OCI-LY1 (cell line): ENCODE measurements at regions not wholly inside any gene's neighbourhood (a gene's known extent, or its start where the extent isn't known, plus 50 kb on each side); places are given as distances from the start of the nearest gene placed in this dataset.

ENCODE experiments used
- H2AFZ ChIP-seq: fragments of 200-600 bp; sonication (generic), shearing (Covaris generic); 2 replicates; pipeline ENCODE4 v1.6.0; 2014; ENCODE audit warnings: antibody characterized with exemption, mild to moderate bottlenecking, low read length
- H3F3A ChIP-seq: fragments of 200-600 bp; sonication (generic), shearing (Covaris generic); 2 replicates; pipeline ENCODE4 v1.6.0; 2014; ENCODE audit warnings: mild to moderate bottlenecking, antibody characterized with exemption, low read length, moderate library complexity; ENCODE audit not compliant: insufficient read depth
- H3K27ac ChIP-seq: fragments of 200-600 bp; sonication (generic); 2 replicates; pipeline ENCODE4 v1.5.1; 2014; ENCODE audit warnings: low read length, mixed run types, mild to moderate bottlenecking, low read depth; ENCODE audit not compliant: poor library complexity, severe bottlenecking
- H3K27me3 ChIP-seq: fragments of 200-600 bp; sonication (generic); 2 replicates; pipeline ENCODE4 v1.6.0; 2014; ENCODE audit warnings: antibody characterized with exemption, mild to moderate bottlenecking, low read length, moderate library complexity; ENCODE audit not compliant: insufficient read depth
- H3K36me3 ChIP-seq: fragments of 200-600 bp; sonication (generic); 2 replicates; pipeline ENCODE4 v1.6.1; 2014; ENCODE audit warnings: mild to moderate bottlenecking, antibody characterized with exemption, low read length, moderate library complexity, mixed read lengths; ENCODE audit not compliant: insufficient read depth
- H3K4me1 ChIP-seq: fragments of 200-600 bp; sonication (generic); 2 replicates; pipeline ENCODE4 v1.5.1; 2014; ENCODE audit warnings: mild to moderate bottlenecking, low read length, moderate library complexity; ENCODE audit not compliant: insufficient read depth, severe bottlenecking
- H3K4me2 ChIP-seq: fragments of 200-600 bp; sonication (generic), shearing (Covaris generic); 2 replicates; pipeline ENCODE4 v1.6.1; 2014; ENCODE audit warnings: low read length
- H3K4me3 ChIP-seq: fragments of 200-600 bp; sonication (generic); 2 replicates; pipeline ENCODE4 v1.5.1; 2014; ENCODE audit warnings: low read length, low read depth, mild to moderate bottlenecking, mixed read lengths; ENCODE audit not compliant: poor library complexity, severe bottlenecking
- H3K79me2 ChIP-seq: fragments of 200-600 bp; shearing (Covaris generic); 2 replicates; pipeline ENCODE4 v1.6.1; 2016; ENCODE audit warnings: mixed run types, low read length, mixed read lengths; ENCODE audit not compliant: insufficient read depth
- H3K9ac ChIP-seq: fragments of 200-600 bp; sonication (generic), shearing (Covaris generic); 2 replicates; pipeline ENCODE4 v1.6.1; 2014; ENCODE audit warnings: mild to moderate bottlenecking, low read length, mixed read lengths
- H3K9me2 ChIP-seq: fragments of 200-600 bp; sonication (generic), shearing (Covaris generic); 2 replicates; pipeline ENCODE4 v1.6.1; 2014; ENCODE audit warnings: low read depth, mild to moderate bottlenecking, low read length, mixed read lengths
- H3K9me3 ChIP-seq: fragments of 200-600 bp; shearing (Covaris generic); 2 replicates; pipeline ENCODE4 v1.6.1; 2014; ENCODE audit warnings: low read length, mixed read lengths
- H4K20me1 ChIP-seq: fragments of 200-600 bp; sonication (generic), shearing (Covaris generic); 2 replicates; pipeline ENCODE4 v1.6.0; 2016; ENCODE audit warnings: mild to moderate bottlenecking, low read length; ENCODE audit not compliant: insufficient read depth
- EZH2 ChIP-seq: fragments of 200-600 bp; sonication (generic), shearing (Covaris generic); IDR thresholded peaks from 2 replicates; pipeline ENCODE4 v1.8.0; 2017; ENCODE audit warnings: borderline replicate concordance, mixed run types, mild to moderate bottlenecking, antibody characterized with exemption, low read length, moderate library complexity, mixed read lengths
- TF ChIP-seq, protein P1 (sequence below): fragments of 200-600 bp; sonication (generic), shearing (Covaris generic); IDR thresholded peaks from 2 replicates; pipeline ENCODE4 v1.5.1; 2017; ENCODE audit warnings: mild to moderate bottlenecking, antibody characterized with exemption, low read length, moderate library complexity, mixed read lengths

DNA sequence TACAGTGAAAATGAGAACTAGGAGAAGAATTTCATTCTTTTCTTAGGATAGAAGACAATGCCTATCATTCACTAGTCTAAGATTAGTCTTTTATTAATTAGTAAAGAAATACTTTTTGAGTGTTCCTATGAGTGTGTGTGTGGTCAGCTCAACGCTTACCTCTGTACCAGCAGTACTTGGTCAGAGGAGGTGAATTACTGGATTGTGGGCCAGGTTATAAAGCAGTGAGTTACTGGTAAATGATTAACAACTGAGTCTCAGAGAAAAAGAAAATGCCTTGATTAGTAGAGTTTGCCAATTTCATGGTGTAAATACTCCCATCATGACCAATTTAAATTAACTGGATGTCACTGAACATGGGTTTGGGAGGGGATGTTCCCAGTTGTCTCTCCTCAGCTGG is 444.6 kb downstream of the STIM2 start:
- Histone ChIP-seq H3K9ac (no peak overlapping the region), H3K27me3 (no peaks in the 10 kb centered on the region), H3K9me2 (no peaks in the 10 kb centered on the region)

DNA sequence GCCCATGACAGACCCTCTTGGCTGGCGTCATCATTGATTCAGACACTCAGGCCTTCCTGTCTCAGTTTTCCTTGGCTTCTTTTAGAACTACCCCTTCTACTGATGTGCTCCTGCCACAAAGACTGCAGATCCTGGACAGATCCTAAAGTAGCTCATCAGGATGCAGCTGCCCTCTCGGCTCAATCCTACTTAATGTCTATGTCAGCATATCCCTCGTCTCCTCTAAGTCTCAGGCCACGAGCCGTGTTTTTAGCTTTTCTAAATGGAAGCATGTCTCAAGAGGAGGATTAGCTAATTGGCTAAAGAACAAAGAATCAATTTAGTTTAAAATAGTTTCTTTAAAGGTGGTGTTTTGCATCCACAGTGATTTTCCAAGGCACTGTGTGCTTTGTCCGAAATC is 447.7 kb downstream of the STIM2 start:
- Histone ChIP-seq H3K4me3 (no peak overlapping the region), H3K4me1 (no peaks in the 10 kb centered on the region), H3K27ac (no peak overlapping the region), H3K4me2 (no peak overlapping the region), H2AFZ (no peak overlapping the region), H3K36me3 (no peaks in the 10 kb centered on the region), H3K9me3 (no peaks in the 10 kb centered on the region), H3K79me2 (no peaks in the 10 kb centered on the region), H3K27me3 (no peaks in the 10 kb centered on the region), H3F3A (no peaks in the 10 kb centered on the region), H3K9ac (no peak overlapping the region), H3K9me2 (no peaks in the 10 kb centered on the region), H4K20me1 (no peaks in the 10 kb centered on the region)
- TF ChIP-seq EZH2, result no peak
- TF ChIP-seq, protein P1, sequence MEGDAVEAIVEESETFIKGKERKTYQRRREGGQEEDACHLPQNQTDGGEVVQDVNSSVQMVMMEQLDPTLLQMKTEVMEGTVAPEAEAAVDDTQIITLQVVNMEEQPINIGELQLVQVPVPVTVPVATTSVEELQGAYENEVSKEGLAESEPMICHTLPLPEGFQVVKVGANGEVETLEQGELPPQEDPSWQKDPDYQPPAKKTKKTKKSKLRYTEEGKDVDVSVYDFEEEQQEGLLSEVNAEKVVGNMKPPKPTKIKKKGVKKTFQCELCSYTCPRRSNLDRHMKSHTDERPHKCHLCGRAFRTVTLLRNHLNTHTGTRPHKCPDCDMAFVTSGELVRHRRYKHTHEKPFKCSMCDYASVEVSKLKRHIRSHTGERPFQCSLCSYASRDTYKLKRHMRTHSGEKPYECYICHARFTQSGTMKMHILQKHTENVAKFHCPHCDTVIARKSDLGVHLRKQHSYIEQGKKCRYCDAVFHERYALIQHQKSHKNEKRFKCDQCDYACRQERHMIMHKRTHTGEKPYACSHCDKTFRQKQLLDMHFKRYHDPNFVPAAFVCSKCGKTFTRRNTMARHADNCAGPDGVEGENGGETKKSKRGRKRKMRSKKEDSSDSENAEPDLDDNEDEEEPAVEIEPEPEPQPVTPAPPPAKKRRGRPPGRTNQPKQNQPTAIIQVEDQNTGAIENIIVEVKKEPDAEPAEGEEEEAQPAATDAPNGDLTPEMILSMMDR, result no peak

More for the DNA sequence above, 444.6 kb downstream of the STIM2 start:
- Histone ChIP-seq H3K4me2 (no peak overlapping the region), H3K36me3 (no peaks in the 10 kb centered on the region), H3K4me3 (no peak overlapping the region), H3K79me2 (no peaks in the 10 kb centered on the region), H3K4me1 (no peaks in the 10 kb centered on the region), H2AFZ (no peak overlapping the region), H3K9me3 (no peaks in the 10 kb centered on the region), H4K20me1 (no peaks in the 10 kb centered on the region), H3F3A (no peaks in the 10 kb centered on the region), H3K27ac (no peak overlapping the region)
- TF ChIP-seq EZH2, result no peak
- TF ChIP-seq, protein P1, result no peak

DNA sequence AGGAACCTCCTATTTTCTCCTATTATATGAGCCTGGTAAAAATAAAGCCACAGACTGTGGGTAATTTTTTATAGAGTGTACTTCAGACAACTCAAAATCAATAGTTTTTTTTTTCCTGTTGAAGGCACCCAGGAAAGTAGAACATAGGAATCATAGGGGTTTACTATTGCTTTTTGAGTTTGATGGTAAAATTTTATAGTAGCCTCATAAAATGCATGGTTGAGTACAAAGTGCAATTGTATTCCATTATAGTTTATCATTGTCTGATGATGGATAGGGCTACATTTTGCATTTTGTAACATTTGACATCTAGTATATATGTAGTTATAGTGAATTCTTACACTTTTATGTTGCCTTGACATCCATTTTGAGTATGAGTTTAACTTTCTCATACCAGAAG is 455.0 kb downstream of the STIM2 start:
- Histone ChIP-seq H3K27me3 (no peaks in the 10 kb centered on the region), H2AFZ (no peak overlapping the region), H3K9me2 (no peaks in the 10 kb centered on the region), H3K79me2 (no peaks in the 10 kb centered on the region), H4K20me1 (no peaks in the 10 kb centered on the region), H3K27ac (no peak overlapping the region), H3F3A (no peaks in the 10 kb centered on the region), H3K4me2 (no peak overlapping the region), H3K9ac (no peak overlapping the region), H3K9me3 (no peaks in the 10 kb centered on the region), H3K36me3 (no peaks in the 10 kb centered on the region), H3K4me1 (no peaks in the 10 kb centered on the region), H3K4me3 (no peak overlapping the region)
- TF ChIP-seq, protein P1, result no peak
- no peak for TF ChIP-seq EZH2
